Mesendoderm (in vitro differentiated cells): ENCODE measurements at regions not wholly inside any gene's neighbourhood (a gene's known extent, or its start where the extent isn't known, plus 50 kb on each side); places are given as distances from the start of the nearest gene placed in this dataset.

Source experiments
- DNase-seq: peaks from one replicate; pipeline ENCODE4 v3.0.0; 2013
- H2AK5ac ChIP-seq: 2 replicates; pipeline ENCODE4 v1.6.1; 2013; ENCODE audit warnings: low read length, inconsistent platforms
- H2BK120ac ChIP-seq: 2 replicates; pipeline ENCODE4 v1.6.1; 2013; ENCODE audit warnings: low read depth, mild to moderate bottlenecking, low read length, moderate library complexity, mixed read lengths
- H2BK15ac ChIP-seq: replicated peaks from 2 replicates; pipeline ENCODE4 v1.6.1; 2013; ENCODE audit warnings: low read depth, mild to moderate bottlenecking, moderate library complexity
- H2BK5ac ChIP-seq: 2 replicates; pipeline ENCODE4 v1.6.1; 2013; ENCODE audit warnings: low read length, inconsistent platforms
- H3K18ac ChIP-seq: 2 replicates; pipeline ENCODE4 v1.6.1; 2013; ENCODE audit warnings: mild to moderate bottlenecking, low read length, mixed read lengths
- H3K23ac ChIP-seq: one replicate; pipeline ENCODE4 v1.6.1; 2013; ENCODE audit warnings: low read length
- H3K27ac ChIP-seq: 2 replicates; pipeline ENCODE4 v1.5.1; 2013; ENCODE audit warnings: low read depth, mild to moderate bottlenecking, inconsistent platforms, low read length, moderate library complexity
- H3K27me3 ChIP-seq: 2 replicates; pipeline ENCODE4 v1.6.1; 2013; ENCODE audit warnings: low read length, control low read depth, mild to moderate bottlenecking, inconsistent platforms; ENCODE audit not compliant: insufficient read depth, poor library complexity
- H3K36me3 ChIP-seq: 2 replicates; pipeline ENCODE4 v1.6.1; 2013; ENCODE audit warnings: low read length, inconsistent platforms; ENCODE audit not compliant: control insufficient read depth, insufficient read depth
- H3K4ac ChIP-seq: one replicate; pipeline ENCODE4 v1.6.1; 2013; ENCODE audit warnings: low read depth, mild to moderate bottlenecking, low read length, moderate library complexity
- H3K4me1 ChIP-seq: 2 replicates; pipeline ENCODE4 v1.6.1; 2013; ENCODE audit warnings: low read depth, low read length, inconsistent platforms; ENCODE audit not compliant: control insufficient read depth
- H3K4me2 ChIP-seq: 2 replicates; pipeline ENCODE4 v1.6.1; 2013; ENCODE audit warnings: low read length
- H3K4me3 ChIP-seq: 2 replicates; pipeline ENCODE4 v1.5.1; 2013; ENCODE audit warnings: mild to moderate bottlenecking, low read length
- H3K56ac ChIP-seq: one replicate; pipeline ENCODE4 v1.6.1; 2013; ENCODE audit warnings: low read length
- H3K79me1 ChIP-seq: 2 replicates; pipeline ENCODE4 v1.6.1; 2013; ENCODE audit warnings: low read length, inconsistent platforms
- H3K79me2 ChIP-seq: 2 replicates; pipeline ENCODE4 v1.6.1; 2013; ENCODE audit warnings: mild to moderate bottlenecking, low read length; ENCODE audit not compliant: control insufficient read depth, insufficient read depth
- H3K9ac ChIP-seq: 2 replicates; pipeline ENCODE4 v1.6.1; 2013; ENCODE audit warnings: low read length, inconsistent platforms
- H4K5ac ChIP-seq: one replicate; pipeline ENCODE4 v1.6.1; 2013; ENCODE audit warnings: low read length
- H4K8ac ChIP-seq: one replicate; pipeline ENCODE4 v1.6.1; 2013; ENCODE audit warnings: low read depth, mild to moderate bottlenecking, control low read depth, low read length, moderate library complexity
- WGBS: extraction: QIAGEN DNeasy Blood & Tissue Kit; methylation state at CpG from one replicate; pipeline ENCODE4 v1.1.7; 2013; ENCODE audit warnings: low lambda C conversion rate, missing lambda C conversion rate; ENCODE audit not compliant: insufficient coverage; ENCODE audit errors: extremely low coverage; 5-methylcytosine and 5-hydroxymethylcytosine counted together

DNA sequence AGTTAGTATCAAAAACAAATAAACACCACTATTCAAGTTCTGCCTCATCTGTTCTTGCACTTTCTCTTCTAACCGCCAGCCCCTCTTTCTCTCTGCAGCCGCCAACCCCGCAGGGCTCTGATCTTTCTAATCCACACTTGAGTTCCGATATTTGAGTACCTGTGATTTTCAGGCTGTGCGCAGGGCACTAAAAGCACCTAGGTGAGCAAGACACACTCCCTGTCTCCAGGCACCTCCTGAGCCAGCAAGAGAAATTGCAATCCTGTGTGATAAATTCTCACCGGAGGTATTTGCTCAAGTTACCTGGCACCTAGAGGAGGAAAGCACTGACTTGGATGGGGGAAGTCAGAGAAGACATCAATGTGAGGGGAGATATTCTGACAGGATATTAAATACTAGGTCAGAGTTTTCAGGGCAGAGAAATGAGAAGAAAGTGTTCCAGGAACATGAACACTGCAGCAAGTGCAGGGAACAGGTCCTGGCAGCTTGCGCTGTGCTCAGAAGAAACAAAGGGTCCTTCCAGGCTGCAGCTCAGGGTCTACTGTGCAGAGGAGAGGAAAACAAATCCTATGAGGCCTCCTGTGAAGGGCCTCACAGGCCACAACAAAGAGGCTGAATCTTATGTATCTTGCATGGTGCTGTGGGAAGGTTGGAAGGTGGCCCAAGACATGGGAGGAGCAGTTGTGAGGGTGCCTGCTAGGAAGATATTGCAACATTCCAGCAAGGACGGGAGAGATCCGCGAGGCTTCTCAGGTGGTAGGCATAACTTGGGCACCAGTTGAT is 568.7 kb upstream of the MGMT start:
- DNase-seq: peak; percentile 58
- Histone ChIP-seq H3K4me1 (peaks cover 2% of the 10 kb centered on the region), H3K27me3 (no peaks in the 10 kb centered on the region), H3K18ac (no peak overlapping the region), H3K79me2 (no peaks in the 10 kb centered on the region), H3K4ac (no peak overlapping the region), H3K27ac (no peak overlapping the region), H3K56ac (no peak overlapping the region), H3K4me3 (no peak overlapping the region), H4K5ac (no peak overlapping the region), H3K36me3 (no peaks in the 10 kb centered on the region), H2BK120ac (no peak overlapping the region), H4K8ac (no peak overlapping the region), H3K9ac (no peak overlapping the region), H2AK5ac (no peak overlapping the region), H2BK15ac (no peak overlapping the region), H3K79me1 (no peaks in the 10 kb centered on the region), H3K23ac (no peak overlapping the region), H3K4me2 (no peak overlapping the region), H2BK5ac (no peak overlapping the region)
- WGBS: no CpG with 5 or more reads among the region's 10 CpGs

DNA sequence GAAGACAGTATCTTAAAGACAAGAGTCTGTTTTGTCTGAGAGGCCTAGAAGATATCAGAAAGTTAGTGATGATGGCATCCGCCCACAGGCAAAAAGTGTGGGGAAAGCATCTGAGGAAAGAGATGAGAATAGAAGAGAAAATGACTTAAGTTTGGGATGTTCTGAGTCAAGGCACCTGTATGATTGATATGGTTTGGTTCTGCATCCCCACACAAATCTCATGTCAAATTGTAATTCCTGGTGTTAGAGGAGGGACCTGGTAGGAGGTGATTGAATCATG is 568.2 kb upstream of the MGMT start:
- no peak overlapping the region for H3K9ac ChIP-seq
- no peaks in the 10 kb centered on the region for H3K27me3 ChIP-seq
- no peak overlapping the region for H3K4me3 ChIP-seq
- no peaks in the 10 kb centered on the region for H3K79me1 ChIP-seq
- no peak overlapping the region for H4K5ac ChIP-seq
- H3K18ac ChIP-seq: no peak overlapping the region
- H2BK15ac ChIP-seq: no peak overlapping the region
- H4K8ac ChIP-seq: no peak overlapping the region
- no peak overlapping the region for H3K4me2 ChIP-seq
- no peak overlapping the region for H2AK5ac ChIP-seq
- H2BK120ac ChIP-seq: no peak overlapping the region
- no CpG with 5 or more reads among the region's 1 CpG for WGBS
- H3K56ac ChIP-seq: no peak overlapping the region
- H3K4me1 ChIP-seq: peaks cover 2% of the 10 kb centered on the region
- no peak overlapping the region for H3K27ac ChIP-seq
- H2BK5ac ChIP-seq: no peak overlapping the region
- H3K23ac ChIP-seq: no peak overlapping the region
- H3K79me2 ChIP-seq: no peaks in the 10 kb centered on the region
- no peak overlapping the region for H3K4ac ChIP-seq
- no peak for DNase-seq
- H3K36me3 ChIP-seq: no peaks in the 10 kb centered on the region

- no peak for DNase-seq
- H3K79me2 ChIP-seq: no peaks in the 10 kb centered on the region
- H3K56ac ChIP-seq: no peak overlapping the region
- H2AK5ac ChIP-seq: no peak overlapping the region
- H2BK5ac ChIP-seq: no peak overlapping the region
- no peak overlapping the region for H2BK15ac ChIP-seq
- no peaks in the 10 kb centered on the region for H3K27me3 ChIP-seq
- H3K4ac ChIP-seq: no peak overlapping the region
- H3K18ac ChIP-seq: no peak overlapping the region
- no peak overlapping the region for H3K27ac ChIP-seq
- no peak overlapping the region for H3K23ac ChIP-seq
- no peaks in the 10 kb centered on the region for H3K36me3 ChIP-seq
- no peak overlapping the region for H3K9ac ChIP-seq
- no CpG with 5 or more reads among the region's 4 CpGs for WGBS
- no peak overlapping the region for H3K4me3 ChIP-seq
- no peak overlapping the region for H4K8ac ChIP-seq
- no peak overlapping the region for H4K5ac ChIP-seq
- H3K4me2 ChIP-seq: no peak overlapping the region
- H3K79me1 ChIP-seq: no peaks in the 10 kb centered on the region
- H2BK120ac ChIP-seq: no peak overlapping the region
- H3K4me1 ChIP-seq: peaks cover 2% of the 10 kb centered on the region
Observed at GRCh38 chr10:128900456-128900855, 566.6 kb upstream of the MGMT start.

- H3K9ac ChIP-seq: no peak overlapping the region
- no peak overlapping the region for H3K23ac ChIP-seq
- H4K5ac ChIP-seq: no peak overlapping the region
- no peaks in the 10 kb centered on the region for H3K36me3 ChIP-seq
- no peak overlapping the region for H2BK15ac ChIP-seq
- no peaks in the 10 kb centered on the region for H3K79me2 ChIP-seq
- H2BK5ac ChIP-seq: no peak overlapping the region
- no peak overlapping the region for H2BK120ac ChIP-seq
- no peak overlapping the region for H3K56ac ChIP-seq
- no peak overlapping the region for H4K8ac ChIP-seq
- H2AK5ac ChIP-seq: no peak overlapping the region
- no peaks in the 10 kb centered on the region for H3K27me3 ChIP-seq
- H3K4ac ChIP-seq: no peak overlapping the region
- no peak overlapping the region for H3K18ac ChIP-seq
- H3K4me3 ChIP-seq: no peak overlapping the region
- no peak for DNase-seq
- H3K4me2 ChIP-seq: no peak overlapping the region
- H3K27ac ChIP-seq: no peak overlapping the region
- H3K79me1 ChIP-seq: no peaks in the 10 kb centered on the region
- peaks cover 2% of the 10 kb centered on the region for H3K4me1 ChIP-seq
Observed at GRCh38 chr10:128901236-128901635, 565.8 kb upstream of the MGMT start.

DNA sequence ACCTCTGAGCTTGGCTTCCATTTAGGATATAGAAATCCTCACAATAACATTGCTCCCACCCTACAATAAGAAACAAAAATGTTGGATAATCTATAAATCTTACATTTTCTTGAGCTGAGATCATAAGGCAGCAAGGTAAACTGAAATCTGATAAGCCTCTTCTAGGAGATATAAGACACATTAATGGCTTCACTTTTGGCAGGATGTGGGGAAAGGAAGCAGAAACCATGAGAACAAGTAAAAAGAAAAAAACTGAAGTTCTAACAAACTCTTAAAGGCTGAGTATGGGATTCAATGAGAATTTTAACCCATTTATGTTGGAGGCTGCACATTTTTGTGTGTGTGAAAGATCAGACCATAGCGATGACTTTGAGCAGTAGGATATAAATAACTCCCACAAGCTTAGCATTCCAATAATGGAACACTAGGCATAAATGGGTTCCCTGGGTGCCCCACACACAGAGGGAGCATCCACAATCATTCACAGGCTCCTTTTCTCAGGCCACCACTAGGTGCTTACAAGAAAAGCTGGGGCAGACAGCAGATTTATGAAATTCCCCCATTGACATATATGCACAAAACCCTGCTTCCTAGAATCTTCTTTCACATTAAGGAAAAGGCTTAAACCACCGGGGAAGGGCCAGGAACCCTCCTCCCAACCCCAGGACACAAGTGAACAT is 564.9 kb upstream of the MGMT start:
- no CpG with 5 or more reads among the region's 2 CpGs for WGBS

More for the DNA sequence above, 564.9 kb upstream of the MGMT start:
- Histone ChIP-seq H2BK120ac (no peak overlapping the region), H2AK5ac (no peak overlapping the region), H3K18ac (no peak overlapping the region), H4K8ac (no peak overlapping the region), H3K79me2 (no peaks in the 10 kb centered on the region), H2BK5ac (no peak overlapping the region), H3K79me1 (no peaks in the 10 kb centered on the region), H3K36me3 (no peaks in the 10 kb centered on the region), H3K23ac (no peak overlapping the region), H3K27me3 (no peaks in the 10 kb centered on the region), H3K9ac (no peak overlapping the region), H3K4me2 (no peak overlapping the region), H2BK15ac (no peak overlapping the region), H3K4ac (no peak overlapping the region), H3K4me3 (no peak overlapping the region), H4K5ac (no peak overlapping the region), H3K27ac (no peak overlapping the region), H3K4me1 (peaks cover 2% of the 10 kb centered on the region), H3K56ac (no peak overlapping the region)
- DNase-seq: no peak
